ENCODE measurements at regions not wholly inside any gene's neighbourhood (a gene's known extent, or its start where the extent isn't known, plus 50 kb on each side); places are given as distances from the start of the nearest gene placed in this dataset.

GRCh38 chr11:97963528-97964331 is 1057.0 kb upstream of the CNTN5 start (continued):
- TF ChIP-seq ATF7 (IDR thresholded peaks at IDR 0.05) = peak; percentile 78
- TF ChIP-seq ZNF274 (IDR thresholded peaks at IDR 0.05; ENCODE audit: borderline replicate concordance, low read depth, low read length) = peak; percentile 60; the same call in 1 of the 2 replicates
- TF ChIP-seq ARID1B (IDR thresholded peaks at IDR 0.05) = peak; percentile 98
- peak in 1 of 2 experiments; percentile 84; a peak in 1 of 3 replicates for TF ChIP-seq CBX3 (IDR thresholded peaks at IDR 0.05; ENCODE audit: borderline replicate concordance in 1 of 2, low read length in 2 of 2)
- no peak for TF ChIP-seq HMG20B (CRISPR knock-in tag; IDR thresholded peaks at IDR 0.05)
- peak; percentile 34 to 56 for TF ChIP-seq NCOA2 (IDR thresholded peaks at IDR 0.05; ENCODE audit: partially characterized antibody in 2 of 2)
- no peak for TF ChIP-seq EWSR1 (IDR thresholded peaks at IDR 0.05; ENCODE audit: borderline replicate concordance, low read depth, partially characterized antibody)
- peak; percentile 85 for TF ChIP-seq GATA2 (CRISPR knock-in tag; IDR thresholded peaks at IDR 0.05)
- peak; percentile 98 for TF ChIP-seq ZKSCAN8 (CRISPR knock-in tag; IDR thresholded peaks at IDR 0.05)
- peak; percentile 92 for TF ChIP-seq SMARCA4 (IDR thresholded peaks at IDR 0.05)
- TF ChIP-seq GABPB1 (CRISPR knock-in tag; IDR thresholded peaks at IDR 0.05) = peak; percentile 53; the same call in 1 of the 2 replicates
- TF ChIP-seq RFX5 (IDR thresholded peaks at IDR 0.05; ENCODE audit: low read depth, low read length) = no peak
- TF ChIP-seq PURB (CRISPR knock-in tag; IDR thresholded peaks at IDR 0.05; ENCODE audit: low read depth) = no peak
- peak in 1 of 2 experiments; percentile 78; a peak in 3 of 4 replicates for TF ChIP-seq FOXA3 (CRISPR knock-in tag; conservative IDR thresholded peaks at IDR 0.05 in 1 of 2, IDR thresholded peaks at IDR 0.05 in 1 of 2)
- TF ChIP-seq MAZ (CRISPR knock-in tag; conservative IDR thresholded peaks at IDR 0.05 in 1 of 2, IDR thresholded peaks at IDR 0.05 in 1 of 2) = peak; percentile 94 to 100
- TF ChIP-seq ARID3A (IDR thresholded peaks at IDR 0.05; ENCODE audit: borderline replicate concordance, low read depth, low read length) = peak; percentile 66; the same call in 1 of the 2 replicates
- TF ChIP-seq, protein P1, sequence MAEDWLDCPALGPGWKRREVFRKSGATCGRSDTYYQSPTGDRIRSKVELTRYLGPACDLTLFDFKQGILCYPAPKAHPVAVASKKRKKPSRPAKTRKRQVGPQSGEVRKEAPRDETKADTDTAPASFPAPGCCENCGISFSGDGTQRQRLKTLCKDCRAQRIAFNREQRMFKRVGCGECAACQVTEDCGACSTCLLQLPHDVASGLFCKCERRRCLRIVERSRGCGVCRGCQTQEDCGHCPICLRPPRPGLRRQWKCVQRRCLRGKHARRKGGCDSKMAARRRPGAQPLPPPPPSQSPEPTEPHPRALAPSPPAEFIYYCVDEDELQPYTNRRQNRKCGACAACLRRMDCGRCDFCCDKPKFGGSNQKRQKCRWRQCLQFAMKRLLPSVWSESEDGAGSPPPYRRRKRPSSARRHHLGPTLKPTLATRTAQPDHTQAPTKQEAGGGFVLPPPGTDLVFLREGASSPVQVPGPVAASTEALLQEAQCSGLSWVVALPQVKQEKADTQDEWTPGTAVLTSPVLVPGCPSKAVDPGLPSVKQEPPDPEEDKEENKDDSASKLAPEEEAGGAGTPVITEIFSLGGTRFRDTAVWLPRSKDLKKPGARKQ (CRISPR knock-in tag; IDR thresholded peaks at IDR 0.05) = peak; percentile 98
- no peak for TF ChIP-seq BMI1 (IDR thresholded peaks at IDR 0.05; ENCODE audit: low read length)
- no peak for TF ChIP-seq GTF2F1 (IDR thresholded peaks at IDR 0.05; ENCODE audit: low read depth, low read length)
- peak; percentile 18; the same call in 1 of the 2 replicates for TF ChIP-seq TCF7 (IDR thresholded peaks at IDR 0.05; ENCODE audit: borderline replicate concordance)
- TF ChIP-seq MEF2D (tag; conservative IDR thresholded peaks at IDR 0.05; ENCODE audit: low read depth) = peak; percentile 97
- peak; percentile 94 for TF ChIP-seq TCF3 (CRISPR knock-in tag; IDR thresholded peaks at IDR 0.05)
- TF ChIP-seq ZNF197 (CRISPR knock-in tag; IDR thresholded peaks at IDR 0.05; ENCODE audit: low read depth) = peak; percentile 99
- peak; percentile 45; the same call in 1 of the 2 replicates for TF ChIP-seq SPI1 (IDR thresholded peaks at IDR 0.05; ENCODE audit: borderline replicate concordance, low read depth, low read length)
- TF ChIP-seq SMC3 (conservative IDR thresholded peaks at IDR 0.05; ENCODE audit: insufficient read depth, low read depth, low read length) = no peak
- TF ChIP-seq DPF2 (IDR thresholded peaks at IDR 0.05) = peak; percentile 96
- TF ChIP-seq ZNF354B (CRISPR knock-in tag; IDR thresholded peaks at IDR 0.05) = peak; percentile 96

Measured in K562 (cell line).